B cell (primary cell): ENCODE measurements at regions not wholly inside any gene's neighbourhood (a gene's known extent, or its start where the extent isn't known, plus 50 kb on each side); places are given as distances from the start of the nearest gene placed in this dataset.

Source experiments
- CTCF ChIP-seq: fragments of 200-600 bp; IDR thresholded peaks from one replicate; pipeline ENCODE4 v1.8.0; 2022; ENCODE audit warnings: antibody characterized with exemption, mild to moderate bottlenecking
- EZH2 ChIP-seq: IDR thresholded peaks from 2 replicates; pipeline ENCODE4 v1.6.1; 2012; ENCODE audit warnings: borderline replicate concordance, low read depth, mild to moderate bottlenecking, moderate library complexity, low read length; ENCODE audit not compliant: insufficient read depth, poor library complexity, severe bottlenecking

DNA sequence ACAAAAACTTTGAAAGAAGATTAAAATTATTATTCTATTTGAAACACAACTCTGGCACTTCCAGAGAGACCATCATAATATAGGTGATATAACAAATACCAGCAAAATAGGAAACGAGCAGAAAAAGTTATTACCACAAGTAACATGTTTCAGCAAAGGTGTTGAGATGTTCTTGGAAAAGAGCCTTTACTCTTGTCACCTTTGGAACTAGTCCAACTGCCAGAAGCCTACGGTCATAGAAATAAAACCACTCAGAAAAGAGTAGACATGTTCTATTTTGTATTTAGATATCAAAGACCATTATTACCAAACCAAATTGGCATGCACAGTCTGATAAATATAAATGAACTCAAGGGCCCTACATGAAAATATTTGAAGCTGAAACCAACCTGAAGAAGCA, 145.0 kb upstream of the DMAC1 start:
- TF ChIP-seq CTCF (no peak), EZH2 (no peak)
